ENCODE measurements at regions not wholly inside any gene's neighbourhood (a gene's known extent, or its start where the extent isn't known, plus 50 kb on each side); places are given as distances from the start of the nearest gene placed in this dataset.

- no peak overlapping the region for H3K4me3 ChIP-seq (ENCODE audit: control insufficient read depth, low read depth, low read length)
- DNase-seq (ENCODE audit: low read depth), result no peak
- TF ChIP-seq, protein P1, sequence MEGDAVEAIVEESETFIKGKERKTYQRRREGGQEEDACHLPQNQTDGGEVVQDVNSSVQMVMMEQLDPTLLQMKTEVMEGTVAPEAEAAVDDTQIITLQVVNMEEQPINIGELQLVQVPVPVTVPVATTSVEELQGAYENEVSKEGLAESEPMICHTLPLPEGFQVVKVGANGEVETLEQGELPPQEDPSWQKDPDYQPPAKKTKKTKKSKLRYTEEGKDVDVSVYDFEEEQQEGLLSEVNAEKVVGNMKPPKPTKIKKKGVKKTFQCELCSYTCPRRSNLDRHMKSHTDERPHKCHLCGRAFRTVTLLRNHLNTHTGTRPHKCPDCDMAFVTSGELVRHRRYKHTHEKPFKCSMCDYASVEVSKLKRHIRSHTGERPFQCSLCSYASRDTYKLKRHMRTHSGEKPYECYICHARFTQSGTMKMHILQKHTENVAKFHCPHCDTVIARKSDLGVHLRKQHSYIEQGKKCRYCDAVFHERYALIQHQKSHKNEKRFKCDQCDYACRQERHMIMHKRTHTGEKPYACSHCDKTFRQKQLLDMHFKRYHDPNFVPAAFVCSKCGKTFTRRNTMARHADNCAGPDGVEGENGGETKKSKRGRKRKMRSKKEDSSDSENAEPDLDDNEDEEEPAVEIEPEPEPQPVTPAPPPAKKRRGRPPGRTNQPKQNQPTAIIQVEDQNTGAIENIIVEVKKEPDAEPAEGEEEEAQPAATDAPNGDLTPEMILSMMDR (IDR thresholded peaks at IDR 0.05; ENCODE audit: control insufficient read depth, insufficient read depth, low read depth, low read length, missing control alignments), result no peak
Observed at GRCh38 chr2:146807568-146808168, 1037.2 kb upstream of the ACVR2A start.

DNA sequence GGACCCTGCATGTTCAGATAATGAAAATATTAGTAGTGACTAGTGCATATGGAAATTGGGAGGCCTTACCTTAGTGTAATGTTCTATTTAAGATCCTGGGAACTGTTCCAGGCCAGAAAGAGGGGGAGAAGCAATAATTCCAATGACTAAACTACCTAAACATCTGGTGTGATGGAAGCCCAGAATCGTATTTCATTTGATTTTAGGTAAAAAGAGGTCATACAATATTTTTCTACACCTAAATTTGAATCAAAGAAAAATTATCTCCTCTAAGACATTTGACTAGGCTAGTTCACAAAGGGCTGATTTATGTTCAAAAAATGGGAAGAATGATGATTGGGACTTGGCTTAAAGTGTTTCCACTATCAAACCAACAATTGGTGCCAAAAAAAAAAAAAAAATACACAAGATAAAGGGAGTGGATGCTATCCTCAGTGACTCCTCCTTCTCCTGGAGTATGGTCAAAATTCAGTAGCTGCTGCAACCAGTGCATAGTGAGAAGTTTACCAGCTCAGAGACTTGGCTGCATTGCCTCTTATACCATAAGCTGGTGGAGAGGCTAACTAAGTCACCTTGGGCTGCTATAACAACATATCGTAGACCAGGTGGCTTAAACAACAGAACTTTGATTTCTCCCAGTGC is 1038.3 kb upstream of the ACVR2A start:
- H3K4me3 ChIP-seq (ENCODE audit: control insufficient read depth, low read depth, low read length), result no peak overlapping the region
- TF ChIP-seq, protein P1 (IDR thresholded peaks at IDR 0.05; ENCODE audit: control insufficient read depth, insufficient read depth, low read depth, low read length, missing control alignments), result no peak
- no peak for DNase-seq (ENCODE audit: low read depth)

- no peak overlapping the region for H3K4me3 ChIP-seq (ENCODE audit: control insufficient read depth, low read depth, low read length)
- DNase-seq (ENCODE audit: low read depth), result no peak
- TF ChIP-seq, protein P1 (IDR thresholded peaks at IDR 0.05; ENCODE audit: control insufficient read depth, insufficient read depth, low read depth, low read length, missing control alignments), result no peak
Observed at GRCh38 chr2:146804288-146804687, 1040.5 kb upstream of the ACVR2A start.

DNA sequence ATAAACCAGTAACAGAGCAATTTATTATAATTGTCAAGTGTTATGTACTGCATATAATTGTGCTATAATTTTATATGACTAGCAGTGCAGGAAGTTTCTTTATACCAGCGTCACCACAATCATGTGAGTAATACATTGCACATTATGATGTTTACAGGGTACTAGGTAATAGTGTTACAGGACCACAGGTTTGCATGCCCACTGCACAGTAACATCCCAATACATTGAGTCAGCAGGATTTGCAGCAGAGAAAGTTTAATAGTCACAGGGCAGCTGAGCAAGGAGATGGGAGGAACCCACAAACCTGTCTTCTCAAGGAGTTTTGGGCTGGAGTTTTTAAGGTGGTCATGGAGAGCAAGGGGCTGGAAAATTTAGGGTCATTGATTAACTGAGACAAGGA is 1042.9 kb upstream of the ACVR2A start:
- DNase-seq (ENCODE audit: low read depth), result no peak
- TF ChIP-seq, protein P1 (IDR thresholded peaks at IDR 0.05; ENCODE audit: control insufficient read depth, insufficient read depth, low read depth, low read length, missing control alignments), result no peak
- no peak overlapping the region for H3K4me3 ChIP-seq (ENCODE audit: control insufficient read depth, low read depth, low read length)

- DNase-seq (ENCODE audit: low read depth), result no peak
- no peak overlapping the region for H3K4me3 ChIP-seq (ENCODE audit: control insufficient read depth, low read depth, low read length)
- TF ChIP-seq, protein P1 (IDR thresholded peaks at IDR 0.05; ENCODE audit: control insufficient read depth, insufficient read depth, low read depth, low read length, missing control alignments), result no peak
Observed at GRCh38 chr2:146786396-146786795, 1058.4 kb upstream of the ACVR2A start.

- TF ChIP-seq, protein P1 (IDR thresholded peaks at IDR 0.05; ENCODE audit: control insufficient read depth, insufficient read depth, low read depth, low read length, missing control alignments), result no peak
- no peak for DNase-seq (ENCODE audit: low read depth)
- no peak overlapping the region for H3K4me3 ChIP-seq (ENCODE audit: control insufficient read depth, low read depth, low read length)
Observed at GRCh38 chr2:146785101-146785500, 1059.7 kb upstream of the ACVR2A start.
